MCF 10A (cell line): ENCODE measurements at regions not wholly inside any gene's neighbourhood (a gene's known extent, or its start where the extent isn't known, plus 50 kb on each side); places are given as distances from the start of the nearest gene placed in this dataset.

ENCODE experiments used
- BruUV-seq: library from RNA; stranded (reverse); fragments of 400-500 nt; replicated peaks from 2 replicates; lab custom pipeline; 2021; lab: Mats Ljungman, UMichigan
- CTCF ChIA-PET: fragments of 300-600 bp; sonication (Branson Sonifier 250); formaldehyde crosslinking; extraction: SDS; loops from one replicate; lab custom pipeline; 2021; ENCODE audit warnings: antibody characterized with exemption, inconsistent platforms; lab: Yijun Ruan, JAX
- POLR2A ChIA-PET: fragments of 300-600, 350-650 bp; sonication (Branson Sonifier 250); formaldehyde crosslinking; extraction: SDS; loops from one replicate; lab custom pipeline; 2020; ENCODE audit warnings: antibody characterized with exemption, inconsistent platforms; lab: Yijun Ruan, JAX
- DNase-seq: peaks from one replicate; pipeline ENCODE4 v3.0.0-alpha.2; 2018; ENCODE audit not compliant: unreplicated experiment
- H3K27ac Mint-ChIP-seq: one replicate; pipeline ENCODE4 v1.8.0; 2022; ENCODE audit warnings: mild to moderate bottlenecking, low read depth, mixed read lengths; ENCODE audit not compliant: unreplicated experiment
- H3K27me3 Mint-ChIP-seq: one replicate; pipeline ENCODE4 v1.8.0; 2022; ENCODE audit warnings: mixed read lengths; ENCODE audit not compliant: insufficient read depth, unreplicated experiment
- H3K36me3 Mint-ChIP-seq: one replicate; pipeline ENCODE4 v1.8.0; 2022; ENCODE audit warnings: mild to moderate bottlenecking, moderate library complexity, mixed read lengths; ENCODE audit not compliant: insufficient read depth, unreplicated experiment
- H3K4me1 Mint-ChIP-seq: one replicate; pipeline ENCODE4 v1.8.0; 2022; ENCODE audit warnings: mixed read lengths; ENCODE audit not compliant: insufficient read depth, unreplicated experiment
- H3K4me3 Mint-ChIP-seq: one replicate; pipeline ENCODE4 v1.8.0; 2022; ENCODE audit warnings: mild to moderate bottlenecking, moderate library complexity, mixed read lengths; ENCODE audit not compliant: unreplicated experiment
- H3K9me3 Mint-ChIP-seq: one replicate; pipeline ENCODE4 v1.8.0; 2022; ENCODE audit warnings: mixed read lengths; ENCODE audit not compliant: unreplicated experiment
- CTCF ChIP-seq: fragments of 200-600 bp; IDR thresholded peaks from one replicate; pipeline ENCODE4 v1.8.0; 2022; ENCODE audit warnings: antibody characterized with exemption, mild to moderate bottlenecking; ENCODE audit not compliant: unreplicated experiment
- intact Hi-C: fragments of 100-400 bp; cut with micrococcal nuclease; formaldehyde crosslinking; loops from 2 replicates; pipeline ENCODE4 v1.14.1; 2022

GRCh38 chr6:144797881-144798589, 512.9 kb downstream of the UTRN start:
- Mint-ChIP-seq H3K9me3 (no peaks in the 10 kb centered on the region), H3K4me1 (no peaks in the 10 kb centered on the region), H3K27me3 (no peaks in the 10 kb centered on the region), H3K36me3 (peaks cover 25% of the 10 kb centered on the region), H3K4me3 (no peak overlapping the region), H3K27ac (no peak overlapping the region)
- POLR2A ChIA-PET = interaction anchor here (0.6 to 0.8 kb wide), 2 partner anchors 8 to 27 kb away, joined by 3 read pairs; no protein-coding TSS in a partner anchor
- TF ChIP-seq CTCF = no peak
- CTCF ChIA-PET = no interaction called here
- no TSS peak for BruUV-seq
- intact Hi-C loops = loop anchor here (10.0 kb wide), 2 partner anchors 213 to 417 kb away; no protein-coding TSS in a partner anchor
- peak; percentile 19 for DNase-seq

GRCh38 chr6:144804246-144804790, 519.2 kb downstream of the UTRN start:
- no peak overlapping the region for H3K27ac Mint-ChIP-seq
- ChIA-PET CTCF (interaction anchor here (0.8 kb wide), 2 partner anchors 9 to 25 kb away, joined by 3 read pairs; no protein-coding TSS in a partner anchor), POLR2A (no interaction called here)
- no peaks in the 10 kb centered on the region for H3K9me3 Mint-ChIP-seq
- BruUV-seq = no TSS peak
- intact Hi-C loops = no loop called here
- peaks cover 5% of the 10 kb centered on the region for H3K36me3 Mint-ChIP-seq
- TF ChIP-seq CTCF = no peak
- H3K27me3 Mint-ChIP-seq = no peaks in the 10 kb centered on the region
- H3K4me3 Mint-ChIP-seq = no peak overlapping the region
- peaks cover 7% of the 10 kb centered on the region for H3K4me1 Mint-ChIP-seq
- DNase-seq = no peak

- no peak overlapping the region for H3K4me3 Mint-ChIP-seq
- no peak for DNase-seq
- H3K27me3 Mint-ChIP-seq = no peaks in the 10 kb centered on the region
- ChIA-PET POLR2A (no interaction called here), CTCF (interaction anchor here (0.8 kb wide), 1 partner anchor 9 kb away, joined by 3 read pairs; no protein-coding TSS in a partner anchor)
- H3K27ac Mint-ChIP-seq = no peak overlapping the region
- no TSS peak for BruUV-seq
- no peak for TF ChIP-seq CTCF
- H3K9me3 Mint-ChIP-seq = no peaks in the 10 kb centered on the region
- peaks cover 8% of the 10 kb centered on the region for H3K4me1 Mint-ChIP-seq
- no peaks in the 10 kb centered on the region for H3K36me3 Mint-ChIP-seq
- intact Hi-C loops = no loop called here
These were observed 519.9 kb downstream of the UTRN start for GRCh38 chr6:144805049-144805448.

- no peak for TF ChIP-seq CTCF
- H3K4me3 Mint-ChIP-seq = no peak overlapping the region
- H3K27ac Mint-ChIP-seq = no peak overlapping the region
- ChIA-PET POLR2A (no interaction called here), CTCF (interaction anchor here (0.6 kb wide), 1 partner anchor 71 kb away, joined by 4 read pairs; no protein-coding TSS in a partner anchor)
- no peak for DNase-seq
- H3K36me3 Mint-ChIP-seq = no peaks in the 10 kb centered on the region
- H3K9me3 Mint-ChIP-seq = no peaks in the 10 kb centered on the region
- H3K27me3 Mint-ChIP-seq = no peaks in the 10 kb centered on the region
- peaks cover 8% of the 10 kb centered on the region for H3K4me1 Mint-ChIP-seq
- intact Hi-C loops = no loop called here
- BruUV-seq = no TSS peak
These were observed 521.1 kb downstream of the UTRN start for GRCh38 chr6:144806222-144806621.
